HuH-7 (cell line): ENCODE measurements at regions not wholly inside any gene's neighbourhood (a gene's known extent, or its start where the extent isn't known, plus 50 kb on each side); places are given as distances from the start of the nearest gene placed in this dataset.

ENCODE experiments used
- DNase-seq: peaks from one replicate; pipeline ENCODE4 v3.0.0; 2011; ENCODE audit warnings: low spot score

GRCh38 chr2:204325468-204325867 lies 219.8 kb upstream of the PARD3B start:
- DNase-seq = peak; percentile 68

DNA sequence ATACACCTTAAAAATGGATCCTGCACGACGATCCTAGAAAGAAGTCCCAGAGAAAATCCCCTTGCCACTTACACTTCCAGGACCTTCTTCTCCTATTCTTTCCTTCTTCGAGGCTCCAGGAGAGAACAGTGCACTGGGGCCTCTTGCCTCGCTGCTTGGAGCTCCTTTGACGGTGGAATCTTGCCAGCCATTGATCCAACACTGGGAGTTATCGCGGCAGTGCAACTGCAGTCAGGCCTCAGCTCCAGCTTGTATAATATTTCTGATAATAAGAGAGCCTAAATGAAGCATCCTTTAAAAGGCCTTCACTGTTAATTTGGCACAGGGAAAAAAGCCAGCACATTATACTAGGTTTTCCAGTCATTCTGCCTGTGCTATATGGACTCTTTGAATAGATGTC lies 216.9 kb upstream of the PARD3B start:
- DNase-seq = no peak

GRCh38 chr2:204329016-204329415 lies 216.3 kb upstream of the PARD3B start:
- no peak for DNase-seq

GRCh38 chr2:204329532-204329931 lies 215.7 kb upstream of the PARD3B start:
- no peak for DNase-seq

- DNase-seq = no peak
Observed at GRCh38 chr2:204331180-204331579, 214.1 kb upstream of the PARD3B start.

- DNase-seq = no peak
Observed at GRCh38 chr2:204331988-204332387, 213.3 kb upstream of the PARD3B start.

GRCh38 chr2:204332706-204333105 lies 212.6 kb upstream of the PARD3B start:
- no peak for DNase-seq

DNA sequence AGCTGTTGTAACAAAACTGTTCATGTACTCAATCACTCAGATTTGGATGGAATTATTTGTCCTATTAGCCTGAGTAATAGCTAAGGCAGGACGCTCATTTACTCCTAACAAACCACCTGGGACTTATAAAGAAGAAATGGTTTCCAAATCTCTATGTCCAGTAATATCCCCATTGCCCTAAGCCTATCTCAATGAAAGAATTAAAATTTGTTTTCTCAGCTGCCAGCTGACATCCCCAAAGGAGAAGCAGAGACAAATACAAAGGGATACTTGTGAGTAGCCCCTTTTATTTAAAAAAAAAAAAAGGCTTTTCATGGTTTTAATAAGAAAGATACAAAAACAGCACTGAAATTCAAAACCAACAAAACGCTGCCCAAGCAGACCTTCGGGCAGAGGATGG lies 211.4 kb upstream of the PARD3B start:
- DNase-seq = no peak

DNA sequence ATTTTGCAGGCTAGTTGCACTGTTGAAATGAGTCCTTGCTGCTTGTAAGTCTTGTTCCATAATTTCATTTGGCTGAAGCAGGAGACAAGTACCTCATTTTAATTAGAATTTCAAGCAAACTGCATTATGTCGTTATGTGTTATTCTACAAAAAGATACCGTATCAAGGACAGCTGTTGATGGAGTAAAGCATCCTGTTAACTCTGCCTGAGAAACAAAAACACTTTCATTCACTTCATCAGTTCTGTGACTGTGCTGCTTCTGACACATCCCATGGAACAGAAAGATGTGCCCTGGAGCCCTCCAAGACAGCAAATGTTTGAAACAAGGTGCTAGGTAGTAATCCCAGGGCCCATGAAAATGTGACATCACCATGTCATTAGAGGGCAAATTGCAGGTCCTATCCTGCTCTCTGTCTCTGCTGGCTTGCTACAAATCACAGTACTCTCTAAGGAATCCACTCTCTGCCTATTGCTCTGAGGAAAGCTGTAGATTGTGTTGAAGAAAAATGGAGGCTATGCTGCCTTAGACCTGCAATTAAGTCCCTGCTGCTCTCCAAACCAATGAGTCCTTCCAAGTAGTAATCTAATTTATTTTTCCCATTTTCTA lies 209.7 kb upstream of the PARD3B start:
- no peak for DNase-seq

- DNase-seq = no peak
Observed at GRCh38 chr2:204336153-204336744, 209.0 kb upstream of the PARD3B start.

GRCh38 chr2:204337638-204338037 lies 207.6 kb upstream of the PARD3B start:
- no peak for DNase-seq

DNA sequence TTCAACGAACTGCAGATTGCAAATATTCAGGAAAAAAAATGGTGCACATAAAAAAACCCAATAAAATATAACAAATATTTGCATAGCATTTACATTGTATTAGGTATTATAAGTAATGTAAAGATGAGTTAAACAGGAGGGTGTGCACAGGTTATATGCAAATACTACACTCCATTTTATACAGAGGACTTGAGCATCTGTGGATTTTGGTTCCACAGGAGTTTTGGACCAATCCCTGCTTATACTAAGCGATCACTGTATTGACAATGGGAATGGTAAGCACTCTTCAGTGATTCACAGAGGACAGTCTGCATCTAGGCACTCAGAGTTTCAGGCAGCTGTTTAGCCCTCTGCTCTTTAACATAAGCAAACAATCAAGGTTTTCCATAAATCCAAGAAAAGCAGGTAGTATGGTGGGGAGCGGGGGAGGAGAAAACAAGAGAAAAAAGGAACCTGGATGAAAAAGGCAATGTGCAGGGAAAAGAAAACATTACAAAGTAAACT lies 206.0 kb upstream of the PARD3B start:
- no peak for DNase-seq

- no peak for DNase-seq
Observed at GRCh38 chr2:204340511-204340910, 204.8 kb upstream of the PARD3B start.

DNA sequence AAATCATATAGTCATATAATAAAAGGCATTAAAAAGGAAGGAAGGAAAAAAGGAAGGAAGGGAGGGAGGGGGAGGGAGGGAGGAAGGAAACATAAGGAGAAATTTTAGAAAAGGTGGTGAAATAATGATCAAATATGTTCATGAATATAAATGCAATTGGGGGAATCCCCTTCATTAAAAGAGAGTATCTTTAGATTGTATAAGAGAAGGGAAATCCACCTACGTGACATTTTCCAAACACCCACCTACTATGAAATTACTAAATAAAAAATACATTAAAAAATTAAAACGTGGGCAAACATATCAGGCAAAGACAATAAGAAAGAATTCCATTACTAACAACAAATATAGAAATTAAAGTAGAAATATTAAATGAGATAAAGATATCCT lies 203.4 kb upstream of the PARD3B start:
- no peak for DNase-seq

- DNase-seq = no peak
Observed at GRCh38 chr2:204343685-204344084, 201.6 kb upstream of the PARD3B start.

DNA sequence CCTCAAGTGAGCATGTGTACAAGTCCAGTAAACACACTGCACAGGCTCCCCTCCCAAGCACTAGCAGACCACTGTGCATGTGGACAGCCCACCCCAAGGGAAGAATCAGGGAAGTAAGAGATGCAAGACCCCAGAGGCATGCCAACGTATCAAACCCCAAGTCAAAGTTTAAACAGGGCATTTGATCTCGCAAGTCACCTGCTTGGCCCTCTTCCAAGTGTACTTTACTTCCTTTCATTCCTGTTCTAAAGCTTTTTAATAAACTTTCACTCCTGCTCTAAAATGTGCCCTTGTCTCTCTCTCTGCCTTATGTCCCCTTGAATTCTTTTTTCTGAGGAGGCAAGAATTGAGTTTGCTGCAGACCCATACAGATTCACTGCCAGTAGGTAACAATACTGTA lies 201.2 kb upstream of the PARD3B start:
- DNase-seq = no peak

- no peak for DNase-seq
Observed at GRCh38 chr2:204346906-204347305, 198.4 kb upstream of the PARD3B start.

DNA sequence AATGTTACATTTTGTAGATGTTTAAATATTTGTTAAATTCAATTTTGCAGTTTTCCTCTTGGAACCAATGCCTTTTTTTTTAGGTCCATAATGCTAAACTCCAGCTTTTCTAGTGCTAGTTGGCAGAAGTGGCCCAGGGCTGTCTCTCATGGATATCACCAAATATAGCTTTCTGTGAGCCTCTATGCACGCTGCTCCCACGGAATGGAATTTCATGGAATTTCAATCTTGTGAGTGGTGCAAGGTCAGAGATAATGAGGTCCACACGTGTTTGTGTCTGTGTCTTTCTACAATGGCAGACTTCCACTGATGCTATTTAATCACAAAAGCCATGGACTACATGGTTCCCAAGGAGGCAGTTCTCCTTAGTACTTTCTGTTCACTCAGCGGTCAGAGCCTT lies 191.5 kb upstream of the PARD3B start:
- DNase-seq = no peak

GRCh38 chr2:204354442-204354856 lies 190.8 kb upstream of the PARD3B start:
- no peak for DNase-seq

- no peak for DNase-seq
Observed at GRCh38 chr2:204355688-204356087, 189.6 kb upstream of the PARD3B start.

- DNase-seq = no peak
Observed at GRCh38 chr2:204356151-204356641, 189.1 kb upstream of the PARD3B start.

GRCh38 chr2:204357286-204357685 lies 188.0 kb upstream of the PARD3B start:
- no peak for DNase-seq

GRCh38 chr2:204359076-204359475 lies 186.2 kb upstream of the PARD3B start:
- no peak for DNase-seq
